ENCODE measurements at regions not wholly inside any gene's neighbourhood (a gene's known extent, or its start where the extent isn't known, plus 50 kb on each side); places are given as distances from the start of the nearest gene placed in this dataset.

DNA sequence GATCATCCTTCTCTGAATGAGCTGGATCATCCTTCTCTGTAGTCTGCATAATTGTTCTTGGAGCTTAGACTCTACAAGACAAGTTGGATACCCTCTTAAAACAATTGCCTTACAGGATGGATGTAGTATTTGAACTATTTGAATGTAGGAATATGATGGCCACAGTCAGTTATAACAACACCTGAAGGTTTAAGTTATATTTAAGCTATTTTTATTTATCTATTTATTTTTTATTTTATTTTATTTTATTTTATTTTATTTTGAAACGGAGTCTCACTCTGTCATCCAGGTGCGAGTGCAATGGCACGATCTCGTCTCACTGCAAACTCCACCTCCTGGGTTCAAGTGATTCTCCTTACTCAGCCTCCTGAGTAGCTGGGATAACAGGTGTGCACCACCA lies 149.9 kb upstream of the SLIT2 start:
- Mint-ChIP-seq H3K36me3 (ENCODE audit: insufficient read depth, unreplicated experiment) (no peaks in the 10 kb centered on the region), H3K4me3 (ENCODE audit: unreplicated experiment) (no peak overlapping the region), H3K4me1 (ENCODE audit: low read depth, unreplicated experiment) (no peaks in the 10 kb centered on the region), H3K27ac (ENCODE audit: unreplicated experiment) (no peak overlapping the region), H3K9me3 (ENCODE audit: unreplicated experiment) (no peaks in the 10 kb centered on the region), H3K27me3 (ENCODE audit: insufficient read depth, unreplicated experiment) (no peaks in the 10 kb centered on the region)
- TF ChIP-seq, protein P1, sequence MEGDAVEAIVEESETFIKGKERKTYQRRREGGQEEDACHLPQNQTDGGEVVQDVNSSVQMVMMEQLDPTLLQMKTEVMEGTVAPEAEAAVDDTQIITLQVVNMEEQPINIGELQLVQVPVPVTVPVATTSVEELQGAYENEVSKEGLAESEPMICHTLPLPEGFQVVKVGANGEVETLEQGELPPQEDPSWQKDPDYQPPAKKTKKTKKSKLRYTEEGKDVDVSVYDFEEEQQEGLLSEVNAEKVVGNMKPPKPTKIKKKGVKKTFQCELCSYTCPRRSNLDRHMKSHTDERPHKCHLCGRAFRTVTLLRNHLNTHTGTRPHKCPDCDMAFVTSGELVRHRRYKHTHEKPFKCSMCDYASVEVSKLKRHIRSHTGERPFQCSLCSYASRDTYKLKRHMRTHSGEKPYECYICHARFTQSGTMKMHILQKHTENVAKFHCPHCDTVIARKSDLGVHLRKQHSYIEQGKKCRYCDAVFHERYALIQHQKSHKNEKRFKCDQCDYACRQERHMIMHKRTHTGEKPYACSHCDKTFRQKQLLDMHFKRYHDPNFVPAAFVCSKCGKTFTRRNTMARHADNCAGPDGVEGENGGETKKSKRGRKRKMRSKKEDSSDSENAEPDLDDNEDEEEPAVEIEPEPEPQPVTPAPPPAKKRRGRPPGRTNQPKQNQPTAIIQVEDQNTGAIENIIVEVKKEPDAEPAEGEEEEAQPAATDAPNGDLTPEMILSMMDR (IDR thresholded peaks at IDR 0.05; ENCODE audit: insufficient read depth in 1 of 2, low read depth in 1 of 2, low read length in 1 of 2, severe bottlenecking in 1 of 2, unreplicated experiment in 1 of 2) = no peak
- H3K4me3 ChIP-seq (ENCODE audit: low read depth, low read length) = no peak overlapping the region
- no TSS peak for BruUV-seq (replicated peaks)
- intact Hi-C loops (cut with micrococcal nuclease; ENCODE audit: unreplicated experiment) = no loop called here
- DNase-seq = no peak
- H3K4me1 ChIP-seq = no peaks in the 10 kb centered on the region
- no peaks in the 10 kb centered on the region for H3K9me3 ChIP-seq
- CTCF ChIA-PET = no interaction called here
- H3K36me3 ChIP-seq (ENCODE audit: control insufficient read depth, insufficient read depth, low read length) = no peaks in the 10 kb centered on the region
- no peaks in the 10 kb centered on the region for H3K27me3 ChIP-seq (replicated peaks; ENCODE audit: control insufficient read depth, insufficient read depth, low read length)
- POLR2A ChIA-PET = no interaction called here

DNA sequence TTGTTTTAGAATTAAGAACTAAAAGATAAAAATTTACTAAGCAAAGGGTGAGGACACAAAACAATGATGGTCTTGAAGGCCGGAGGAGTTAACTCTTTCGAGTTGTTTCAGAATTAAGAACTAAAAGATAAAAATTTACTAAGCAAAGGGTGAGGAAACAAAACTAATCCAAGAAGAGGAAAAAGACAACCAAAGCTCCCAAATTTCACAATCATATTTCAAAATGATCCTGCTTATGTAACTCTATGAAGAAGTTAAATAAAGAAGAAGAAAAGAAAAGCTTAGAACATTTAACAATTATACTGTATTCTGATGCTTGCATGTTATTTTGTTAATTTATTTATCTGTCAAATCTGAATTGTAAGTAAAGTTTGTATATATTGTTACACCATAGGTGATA lies 154.8 kb upstream of the SLIT2 start:
- no peaks in the 10 kb centered on the region for H3K27me3 Mint-ChIP-seq (ENCODE audit: insufficient read depth, unreplicated experiment)
- TF ChIP-seq, protein P1 (IDR thresholded peaks at IDR 0.05; ENCODE audit: insufficient read depth in 1 of 2, low read depth in 1 of 2, low read length in 1 of 2, severe bottlenecking in 1 of 2, unreplicated experiment in 1 of 2) = no peak
- no peaks in the 10 kb centered on the region for H3K9me3 Mint-ChIP-seq (ENCODE audit: unreplicated experiment)
- Histone ChIP-seq H3K27me3 (replicated peaks; ENCODE audit: control insufficient read depth, insufficient read depth, low read length) (no peaks in the 10 kb centered on the region), H3K9me3 (no peaks in the 10 kb centered on the region), H3K36me3 (ENCODE audit: control insufficient read depth, insufficient read depth, low read length) (no peaks in the 10 kb centered on the region), H3K4me3 (ENCODE audit: low read depth, low read length) (no peak overlapping the region), H3K4me1 (no peaks in the 10 kb centered on the region)
- intact Hi-C loops (cut with micrococcal nuclease; ENCODE audit: unreplicated experiment) = no loop called here
- no peak for DNase-seq
- no peaks in the 10 kb centered on the region for H3K4me1 Mint-ChIP-seq (ENCODE audit: low read depth, unreplicated experiment)
- no peak overlapping the region for H3K4me3 Mint-ChIP-seq (ENCODE audit: unreplicated experiment)
- H3K27ac Mint-ChIP-seq (ENCODE audit: unreplicated experiment) = no peak overlapping the region
- no TSS peak for BruUV-seq (replicated peaks)
- ChIA-PET CTCF (no interaction called here), POLR2A (no interaction called here)
- H3K36me3 Mint-ChIP-seq (ENCODE audit: insufficient read depth, unreplicated experiment) = no peaks in the 10 kb centered on the region

DNA sequence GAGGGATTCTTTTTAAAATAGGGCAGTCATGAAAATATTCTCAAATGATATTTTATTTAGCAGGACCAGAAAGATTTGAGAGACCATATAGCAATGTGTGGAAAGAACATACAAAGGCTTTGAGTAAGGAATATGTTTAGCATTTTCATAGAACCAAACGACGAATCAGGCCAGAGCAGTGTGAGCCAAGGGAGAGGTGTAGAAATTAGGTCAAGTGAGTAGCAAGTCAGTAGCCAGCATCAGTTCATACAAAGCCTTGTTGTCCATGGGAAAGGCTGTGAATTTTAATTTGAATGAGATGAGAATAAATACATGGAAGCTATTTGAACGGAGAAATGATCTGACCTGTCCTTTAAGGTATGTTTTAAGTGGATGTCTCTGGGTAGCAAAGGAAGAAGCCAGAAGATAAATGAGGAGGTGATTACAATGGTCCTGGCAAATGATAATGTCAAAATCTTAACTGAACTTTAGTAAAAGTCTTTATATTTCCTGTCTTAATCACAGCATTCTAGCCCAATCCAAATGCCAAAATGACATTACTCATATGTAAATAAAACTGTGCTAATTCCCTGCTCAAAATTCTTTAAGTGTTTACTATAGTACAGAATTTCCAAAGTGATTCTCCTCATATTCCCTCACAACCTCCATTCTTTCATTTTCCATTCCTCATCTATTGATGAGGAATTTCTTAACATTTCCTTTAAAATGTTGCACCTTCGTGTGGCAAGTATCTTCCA lies 155.7 kb upstream of the SLIT2 start:
- Mint-ChIP-seq H3K27ac (ENCODE audit: unreplicated experiment) (no peak overlapping the region), H3K36me3 (ENCODE audit: insufficient read depth, unreplicated experiment) (no peaks in the 10 kb centered on the region), H3K4me3 (ENCODE audit: unreplicated experiment) (no peak overlapping the region), H3K4me1 (ENCODE audit: low read depth, unreplicated experiment) (no peaks in the 10 kb centered on the region), H3K27me3 (ENCODE audit: insufficient read depth, unreplicated experiment) (no peaks in the 10 kb centered on the region), H3K9me3 (ENCODE audit: unreplicated experiment) (no peaks in the 10 kb centered on the region)
- ChIA-PET CTCF (no interaction called here), POLR2A (no interaction called here)
- TF ChIP-seq, protein P1 (IDR thresholded peaks at IDR 0.05; ENCODE audit: insufficient read depth in 1 of 2, low read depth in 1 of 2, low read length in 1 of 2, severe bottlenecking in 1 of 2, unreplicated experiment in 1 of 2) = no peak
- Histone ChIP-seq H3K9me3 (no peaks in the 10 kb centered on the region), H3K36me3 (ENCODE audit: control insufficient read depth, insufficient read depth, low read length) (no peaks in the 10 kb centered on the region), H3K4me3 (ENCODE audit: low read depth, low read length) (no peak overlapping the region), H3K27me3 (replicated peaks; ENCODE audit: control insufficient read depth, insufficient read depth, low read length) (no peaks in the 10 kb centered on the region), H3K4me1 (no peaks in the 10 kb centered on the region)
- intact Hi-C loops (cut with micrococcal nuclease; ENCODE audit: unreplicated experiment) = no loop called here
- BruUV-seq (replicated peaks) = no TSS peak
- no peak for DNase-seq

Measured in Caco-2 (cell line).